ENCODE measurements at regions not wholly inside any gene's neighbourhood (a gene's known extent, or its start where the extent isn't known, plus 50 kb on each side); places are given as distances from the start of the nearest gene placed in this dataset.
"Not testable (repeated sequence)": the region's sequence is repeated elsewhere in the genome, so short reads cannot be mapped to it uniquely, and the experiment has no call there.

DNA sequence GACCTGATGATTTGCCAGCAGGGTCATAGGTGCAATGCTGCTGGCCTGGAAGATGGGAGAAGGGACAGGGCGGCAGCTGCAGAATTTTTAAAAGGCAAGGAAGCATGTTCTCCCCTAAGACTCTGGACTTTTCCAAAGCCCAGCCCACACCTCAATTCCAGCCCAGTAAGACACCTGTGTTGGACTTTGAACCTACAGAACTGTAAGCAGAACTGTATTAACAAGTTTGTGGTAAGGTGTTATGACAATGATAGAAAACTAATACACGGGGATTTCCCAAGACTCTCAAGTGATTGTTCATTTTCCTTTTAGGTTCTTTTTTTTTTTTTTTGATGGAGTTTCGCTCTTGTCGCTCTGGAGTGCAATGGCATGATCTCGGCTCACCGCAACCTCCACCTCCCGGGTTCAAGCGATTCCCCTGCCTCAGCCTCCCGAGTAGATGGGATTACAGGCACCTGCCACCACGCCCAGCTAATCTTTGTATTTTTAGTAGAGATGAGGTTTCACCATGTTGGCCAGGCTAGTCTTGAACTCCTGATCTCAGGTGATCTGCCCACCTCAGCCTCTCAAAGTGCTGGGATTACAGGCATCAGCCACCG, 53.0 kb upstream of the CYP2D6 start:
- POLR2A ChIA-PET; H3K9me3 ChIP-seq (ENCODE audit: control extremely low read depth in 1 of 5, control insufficient read depth in 4 of 5, insufficient read depth in 2 of 5, low read depth in 1 of 5, low read length in 4 of 5); H3K4me3 ChIP-seq (ENCODE audit: control insufficient read depth in 1 of 7, extremely low read depth in 1 of 7, insufficient read depth in 4 of 7, low read depth in 2 of 7, low read length in 6 of 7); H3K27ac ChIP-seq (ENCODE audit: insufficient read depth in 1 of 2, low read depth in 1 of 2, low read length in 2 of 2, poor library complexity in 1 of 2, severe bottlenecking in 2 of 2); H3K27me3 ChIP-seq (replicated peaks in 2 of 5; ENCODE audit: control insufficient read depth in 4 of 5, insufficient read depth in 5 of 5, low read length in 4 of 5): not testable (repeated sequence)
- Histone ChIP-seq H3K4me1 (ENCODE audit: control extremely low read depth in 1 of 4, control insufficient read depth in 4 of 4, insufficient read depth in 4 of 4, low read length in 3 of 4) (peaks cover 3 to 18% (median 13%) of the 10 kb centered on the region in 4 experiments), H3K36me3 (ENCODE audit: control insufficient read depth in 4 of 4, insufficient read depth in 4 of 4, low read length in 3 of 4) (peaks cover 0 to 14% (median 1%) of the 10 kb centered on the region in 4 experiments)
- CTCF ChIA-PET, result interaction anchor here (1.1 kb wide), 1 partner anchor 13 kb away, joined by 3 read pairs; no protein-coding TSS in a partner anchor
- peak in 1 of 3 donors; percentile 9 for DNase-seq
- 100% methylated on average over 3 of the region's 11 CpGs for WGBS (ENCODE audit: insufficient coverage)

- 76% methylated on average over 5 of the region's 6 CpGs for WGBS (ENCODE audit: insufficient coverage)
- no peaks in the 10 kb centered on the region for H3K9me3 ChIP-seq (ENCODE audit: control extremely low read depth in 1 of 5, control insufficient read depth in 4 of 5, insufficient read depth in 2 of 5, low read depth in 1 of 5, low read length in 4 of 5)
- H3K4me1 ChIP-seq (ENCODE audit: control extremely low read depth in 1 of 4, control insufficient read depth in 4 of 4, insufficient read depth in 4 of 4, low read length in 3 of 4), result peaks cover 3 to 18% (median 13%) of the 10 kb centered on the region in 4 experiments
- H3K36me3 ChIP-seq (ENCODE audit: control insufficient read depth in 4 of 4, insufficient read depth in 4 of 4, low read length in 3 of 4), result peaks cover 3 to 22% (median 9%) of the 10 kb centered on the region in 4 experiments
- H3K27me3 ChIP-seq (replicated peaks in 2 of 5; ENCODE audit: control insufficient read depth in 4 of 5, insufficient read depth in 5 of 5, low read length in 4 of 5), result no peaks in the 10 kb centered on the region
- ChIA-PET CTCF (no interaction called here), POLR2A (no interaction called here)
- DNase-seq, result peak; percentile 50 to 89 (median 74)
- H3K27ac ChIP-seq (ENCODE audit: insufficient read depth in 1 of 2, low read depth in 1 of 2, low read length in 2 of 2, poor library complexity in 1 of 2, severe bottlenecking in 2 of 2), result no peak overlapping the region
- H3K4me3 ChIP-seq (ENCODE audit: control insufficient read depth in 1 of 7, extremely low read depth in 1 of 7, insufficient read depth in 4 of 7, low read depth in 2 of 7, low read length in 6 of 7), result no peak overlapping the region
Measured at GRCh38 chr22:42180349-42180842, 49.8 kb upstream of the CYP2D6 start.
